Myocyte (in vitro differentiated cells): ENCODE measurements at regions not wholly inside any gene's neighbourhood (a gene's known extent, or its start where the extent isn't known, plus 50 kb on each side); places are given as distances from the start of the nearest gene placed in this dataset.
A peak's percentile ranks its signal among the peaks of the same experiment; 100 is the strongest.

ENCODE experiments used
- DNase-seq: peaks from one replicate; pipeline ENCODE4 v3.0.0-alpha.2; 2012; ENCODE audit warnings: low read depth

GRCh38 chr10:113967126-113967525 is 76.5 kb upstream of the ADRB1 start:
- no peak for DNase-seq

GRCh38 chr10:113970641-113971040 is 73.0 kb upstream of the ADRB1 start:
- no peak for DNase-seq

GRCh38 chr10:113971349-113971973 is 72.2 kb upstream of the ADRB1 start:
- no peak for DNase-seq

GRCh38 chr10:113977174-113977573 is 66.5 kb upstream of the ADRB1 start:
- no peak for DNase-seq

- no peak for DNase-seq
Observed at GRCh38 chr10:113978802-113979201, 64.9 kb upstream of the ADRB1 start.

- no peak for DNase-seq
Observed at GRCh38 chr10:113979409-113979808, 64.3 kb upstream of the ADRB1 start.

- no peak for DNase-seq
Observed at GRCh38 chr10:113980408-113981087, 63.1 kb upstream of the ADRB1 start.

GRCh38 chr10:113982296-113982695 is 61.4 kb upstream of the ADRB1 start:
- DNase-seq, result no peak

GRCh38 chr10:113982769-113983168 is 60.9 kb upstream of the ADRB1 start:
- peak; percentile 18 for DNase-seq

GRCh38 chr10:113983552-113983951 is 60.1 kb upstream of the ADRB1 start:
- DNase-seq, result no peak

- no peak for DNase-seq
Observed at GRCh38 chr10:113985297-113985844, 58.3 kb upstream of the ADRB1 start.

- DNase-seq, result no peak
Observed at GRCh38 chr10:113986316-113986715, 57.4 kb upstream of the ADRB1 start.

GRCh38 chr10:113987156-113987555 is 56.5 kb upstream of the ADRB1 start:
- no peak for DNase-seq

- no peak for DNase-seq
Observed at GRCh38 chr10:113987805-113988204, 55.9 kb upstream of the ADRB1 start.

GRCh38 chr10:113988535-113988934 is 55.1 kb upstream of the ADRB1 start:
- DNase-seq, result no peak

- peak; percentile 62 for DNase-seq
Observed at GRCh38 chr10:113991091-113991860, 52.4 kb upstream of the ADRB1 start.

GRCh38 chr10:113992471-113993011 is 51.1 kb upstream of the ADRB1 start:
- no peak for DNase-seq

- DNase-seq, result peak; percentile 10
Observed at GRCh38 chr10:113993489-113993991, 50.1 kb upstream of the ADRB1 start.
